ENCODE measurements at regions not wholly inside any gene's neighbourhood (a gene's known extent, or its start where the extent isn't known, plus 50 kb on each side); places are given as distances from the start of the nearest gene placed in this dataset.

DNA sequence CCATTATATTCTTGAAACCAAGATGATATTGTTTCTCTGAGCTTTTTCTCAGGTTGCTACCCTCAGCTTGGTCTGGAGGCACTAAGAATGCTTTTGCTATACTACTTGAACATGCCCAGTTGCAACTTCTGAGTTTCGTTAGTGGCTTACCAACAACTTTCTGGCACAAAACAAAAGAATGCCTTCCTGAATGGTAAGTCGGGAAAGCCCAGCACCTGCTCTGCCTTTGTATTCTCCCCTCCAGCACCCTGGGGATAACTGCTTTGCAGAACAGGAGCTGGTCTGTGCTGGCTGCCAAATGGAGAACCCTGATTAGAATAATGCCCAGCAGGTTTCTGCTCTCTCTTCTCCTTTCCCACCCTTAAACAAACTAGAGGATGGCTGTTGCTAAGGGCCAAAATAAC is 149.3 kb downstream of the TGFB2 start:
- TF ChIP-seq NR2C2 (CRISPR knock-in tag; IDR thresholded peaks at IDR 0.05) (no peak), NR2C2 (tag; IDR thresholded peaks at IDR 0.05) (no peak), PRPF4 (IDR thresholded peaks at IDR 0.05; ENCODE audit: insufficient read depth, low read depth, low read length, poor library complexity, severe bottlenecking) (no peak), ZNF23 (CRISPR knock-in tag; IDR thresholded peaks at IDR 0.05) (no peak), STAT5B (CRISPR knock-in tag; IDR thresholded peaks at IDR 0.05) (no peak), SMAD1 (IDR thresholded peaks at IDR 0.05; ENCODE audit: low read depth, low read length, partially characterized antibody) (no peak), CAMTA2 (CRISPR knock-in tag; conservative IDR thresholded peaks at IDR 0.05) (no peak), ZNF263 (CRISPR knock-in tag; IDR thresholded peaks at IDR 0.05; ENCODE audit: borderline replicate concordance) (no peak), FOXM1 (IDR thresholded peaks at IDR 0.05; ENCODE audit: low read depth) (no peak), FOXM1 (CRISPR knock-in tag; IDR thresholded peaks at IDR 0.05; ENCODE audit: low read depth) (no peak), TBP (optimal IDR thresholded peaks at IDR 0.05; ENCODE audit: low read depth, low read length) (no peak), POLR2AphosphoS5 (IDR thresholded peaks at IDR 0.05; ENCODE audit: control insufficient read depth, insufficient read depth, low read depth, low read length) (no peak)
- TF ChIP-seq, protein P1, sequence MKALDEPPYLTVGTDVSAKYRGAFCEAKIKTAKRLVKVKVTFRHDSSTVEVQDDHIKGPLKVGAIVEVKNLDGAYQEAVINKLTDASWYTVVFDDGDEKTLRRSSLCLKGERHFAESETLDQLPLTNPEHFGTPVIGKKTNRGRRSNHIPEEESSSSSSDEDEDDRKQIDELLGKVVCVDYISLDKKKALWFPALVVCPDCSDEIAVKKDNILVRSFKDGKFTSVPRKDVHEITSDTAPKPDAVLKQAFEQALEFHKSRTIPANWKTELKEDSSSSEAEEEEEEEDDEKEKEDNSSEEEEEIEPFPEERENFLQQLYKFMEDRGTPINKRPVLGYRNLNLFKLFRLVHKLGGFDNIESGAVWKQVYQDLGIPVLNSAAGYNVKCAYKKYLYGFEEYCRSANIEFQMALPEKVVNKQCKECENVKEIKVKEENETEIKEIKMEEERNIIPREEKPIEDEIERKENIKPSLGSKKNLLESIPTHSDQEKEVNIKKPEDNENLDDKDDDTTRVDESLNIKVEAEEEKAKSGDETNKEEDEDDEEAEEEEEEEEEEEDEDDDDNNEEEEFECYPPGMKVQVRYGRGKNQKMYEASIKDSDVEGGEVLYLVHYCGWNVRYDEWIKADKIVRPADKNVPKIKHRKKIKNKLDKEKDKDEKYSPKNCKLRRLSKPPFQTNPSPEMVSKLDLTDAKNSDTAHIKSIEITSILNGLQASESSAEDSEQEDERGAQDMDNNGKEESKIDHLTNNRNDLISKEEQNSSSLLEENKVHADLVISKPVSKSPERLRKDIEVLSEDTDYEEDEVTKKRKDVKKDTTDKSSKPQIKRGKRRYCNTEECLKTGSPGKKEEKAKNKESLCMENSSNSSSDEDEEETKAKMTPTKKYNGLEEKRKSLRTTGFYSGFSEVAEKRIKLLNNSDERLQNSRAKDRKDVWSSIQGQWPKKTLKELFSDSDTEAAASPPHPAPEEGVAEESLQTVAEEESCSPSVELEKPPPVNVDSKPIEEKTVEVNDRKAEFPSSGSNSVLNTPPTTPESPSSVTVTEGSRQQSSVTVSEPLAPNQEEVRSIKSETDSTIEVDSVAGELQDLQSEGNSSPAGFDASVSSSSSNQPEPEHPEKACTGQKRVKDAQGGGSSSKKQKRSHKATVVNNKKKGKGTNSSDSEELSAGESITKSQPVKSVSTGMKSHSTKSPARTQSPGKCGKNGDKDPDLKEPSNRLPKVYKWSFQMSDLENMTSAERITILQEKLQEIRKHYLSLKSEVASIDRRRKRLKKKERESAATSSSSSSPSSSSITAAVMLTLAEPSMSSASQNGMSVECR (CRISPR knock-in tag; IDR thresholded peaks at IDR 0.05): no peak
- TF ChIP-seq, protein P2, sequence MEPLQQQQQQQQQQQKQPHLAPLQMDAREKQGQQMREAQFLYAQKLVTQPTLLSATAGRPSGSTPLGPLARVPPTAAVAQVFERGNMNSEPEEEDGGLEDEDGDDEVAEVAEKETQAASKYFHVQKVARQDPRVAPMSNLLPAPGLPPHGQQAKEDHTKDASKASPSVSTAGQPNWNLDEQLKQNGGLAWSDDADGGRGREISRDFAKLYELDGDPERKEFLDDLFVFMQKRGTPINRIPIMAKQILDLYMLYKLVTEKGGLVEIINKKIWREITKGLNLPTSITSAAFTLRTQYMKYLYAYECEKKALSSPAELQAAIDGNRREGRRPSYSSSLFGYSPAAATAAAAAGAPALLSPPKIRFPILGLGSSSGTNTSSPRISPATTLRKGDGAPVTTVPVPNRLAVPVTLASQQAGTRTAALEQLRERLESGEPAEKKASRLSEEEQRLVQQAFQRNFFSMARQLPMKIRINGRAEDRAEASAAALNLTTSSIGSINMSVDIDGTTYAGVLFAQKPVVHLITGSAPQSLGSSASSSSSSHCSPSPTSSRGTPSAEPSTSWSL (CRISPR knock-in tag; IDR thresholded peaks at IDR 0.05; ENCODE audit: borderline replicate concordance): no peak
- TF ChIP-seq, protein P3, sequence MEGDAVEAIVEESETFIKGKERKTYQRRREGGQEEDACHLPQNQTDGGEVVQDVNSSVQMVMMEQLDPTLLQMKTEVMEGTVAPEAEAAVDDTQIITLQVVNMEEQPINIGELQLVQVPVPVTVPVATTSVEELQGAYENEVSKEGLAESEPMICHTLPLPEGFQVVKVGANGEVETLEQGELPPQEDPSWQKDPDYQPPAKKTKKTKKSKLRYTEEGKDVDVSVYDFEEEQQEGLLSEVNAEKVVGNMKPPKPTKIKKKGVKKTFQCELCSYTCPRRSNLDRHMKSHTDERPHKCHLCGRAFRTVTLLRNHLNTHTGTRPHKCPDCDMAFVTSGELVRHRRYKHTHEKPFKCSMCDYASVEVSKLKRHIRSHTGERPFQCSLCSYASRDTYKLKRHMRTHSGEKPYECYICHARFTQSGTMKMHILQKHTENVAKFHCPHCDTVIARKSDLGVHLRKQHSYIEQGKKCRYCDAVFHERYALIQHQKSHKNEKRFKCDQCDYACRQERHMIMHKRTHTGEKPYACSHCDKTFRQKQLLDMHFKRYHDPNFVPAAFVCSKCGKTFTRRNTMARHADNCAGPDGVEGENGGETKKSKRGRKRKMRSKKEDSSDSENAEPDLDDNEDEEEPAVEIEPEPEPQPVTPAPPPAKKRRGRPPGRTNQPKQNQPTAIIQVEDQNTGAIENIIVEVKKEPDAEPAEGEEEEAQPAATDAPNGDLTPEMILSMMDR (IDR thresholded peaks at IDR 0.05 in 2 of 3, conservative IDR thresholded peaks at IDR 0.05 in 1 of 3; ENCODE audit: insufficient read depth in 2 of 3, low read depth in 1 of 3, low read length in 3 of 3): no peak
